Right ventricle myocardium inferior (tissue), 1 donor: ENCODE measurements at regions not wholly inside any gene's neighbourhood (a gene's known extent, or its start where the extent isn't known, plus 50 kb on each side); places are given as distances from the start of the nearest gene placed in this dataset.
"Not testable (repeated sequence)": the region's sequence is repeated elsewhere in the genome, so short reads cannot be mapped to it uniquely, and the experiment has no call there.

Source experiments
- ATAC-seq: fragments of 200-7000 bp; cut with Tn5 transposase; one replicate; pipeline ENCODE4 v1.9.1; 2020; ENCODE audit warnings: mild to moderate bottlenecking, moderate library complexity
- DNase-seq: peaks from one replicate; pipeline ENCODE4 v3.0.0; 2021; ENCODE audit errors: missing footprints
- intact Hi-C: fragments of 100-400 bp; cut with DNase I; formaldehyde crosslinking; loops from one replicate; pipeline ENCODE4 v1.11.0; 2022
- donor health status: DM: no; HTN: yes; CAD: no; lungs with severe emphysema.

DNA sequence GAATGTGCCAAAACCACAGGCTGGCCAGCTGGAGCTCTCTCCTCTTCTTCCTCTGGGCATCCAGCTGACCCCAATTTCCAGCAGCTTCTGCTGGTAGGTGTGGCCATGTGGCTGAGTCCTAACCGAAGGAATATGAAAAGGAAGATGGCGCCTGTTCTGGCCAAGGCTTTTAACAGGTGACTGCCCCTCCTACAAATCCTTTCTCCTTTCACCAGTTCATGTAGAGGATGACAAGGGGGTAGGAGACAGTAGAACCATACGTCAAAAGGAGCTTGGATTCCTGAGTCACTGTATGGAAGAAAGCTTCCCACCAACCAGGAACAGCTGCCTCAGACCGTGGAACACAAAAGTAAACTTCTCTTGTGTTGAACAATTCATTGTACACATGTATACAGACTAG is 316.7 kb upstream of the IGF1R start:
- intact Hi-C loops, result no loop called here
- DNase-seq, result no peak
- no peak for ATAC-seq

DNA sequence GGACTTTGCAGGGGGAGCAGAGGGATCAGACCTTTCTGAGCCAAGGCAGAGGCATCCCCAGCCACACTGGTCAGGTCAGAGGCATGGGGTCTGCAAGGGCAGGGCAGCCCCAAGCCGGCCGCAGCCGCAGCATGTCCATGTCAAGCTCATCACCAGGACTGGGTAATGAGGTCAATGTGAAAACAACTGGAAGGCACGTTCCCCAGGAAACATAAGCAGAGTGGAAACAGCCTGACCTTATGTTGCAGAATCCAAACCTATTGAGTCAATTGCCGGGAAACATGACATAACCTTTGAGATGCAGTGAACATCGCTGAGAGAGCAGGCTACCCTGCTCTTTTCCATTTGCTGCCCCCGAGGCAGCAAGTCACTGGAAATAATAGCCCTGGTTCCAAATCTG is 315.1 kb upstream of the IGF1R start:
- intact Hi-C loops, result no loop called here
- no peak for DNase-seq
- no peak for ATAC-seq

DNA sequence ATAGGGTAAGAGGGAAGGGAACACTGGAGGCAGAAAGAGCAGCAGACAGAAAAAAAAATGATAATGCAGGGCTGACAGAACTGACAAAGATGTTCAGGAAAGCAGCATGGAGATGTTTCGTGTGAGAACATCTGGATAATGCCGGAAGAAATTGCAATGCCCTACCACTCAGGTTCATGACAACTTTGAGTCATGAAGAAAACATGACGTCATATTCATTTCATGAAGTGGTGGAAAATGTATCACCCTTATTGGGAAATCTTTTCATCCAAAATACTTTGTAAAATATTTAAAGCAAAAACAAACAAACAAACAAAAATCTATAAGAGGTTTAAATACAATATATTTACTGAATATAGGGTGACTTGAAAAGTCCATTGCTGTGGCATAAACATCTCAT is 305.4 kb upstream of the IGF1R start:
- no peak for ATAC-seq
- intact Hi-C loops, result no loop called here
- no peak for DNase-seq

DNA sequence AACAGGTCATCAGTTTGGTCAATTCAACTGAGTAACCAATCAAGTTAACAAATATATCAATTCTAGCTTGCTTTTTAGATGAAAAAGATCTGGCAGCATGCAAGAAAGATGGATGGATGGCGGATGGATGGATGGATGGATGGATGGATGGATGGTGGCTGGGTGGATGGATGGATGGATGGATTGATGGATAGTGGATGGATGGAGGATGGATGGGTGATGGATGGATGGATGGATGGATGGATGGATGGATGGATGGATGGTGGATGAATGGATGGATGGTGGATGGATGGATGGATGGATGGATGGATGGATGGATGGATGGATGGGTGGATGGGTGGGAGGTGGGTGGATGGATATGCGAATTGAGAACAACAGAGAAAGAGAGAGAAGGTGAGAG is 303.7 kb upstream of the IGF1R start:
- DNase-seq (no peak), ATAC-seq (no peak)
- intact Hi-C loops, result no loop called here

DNA sequence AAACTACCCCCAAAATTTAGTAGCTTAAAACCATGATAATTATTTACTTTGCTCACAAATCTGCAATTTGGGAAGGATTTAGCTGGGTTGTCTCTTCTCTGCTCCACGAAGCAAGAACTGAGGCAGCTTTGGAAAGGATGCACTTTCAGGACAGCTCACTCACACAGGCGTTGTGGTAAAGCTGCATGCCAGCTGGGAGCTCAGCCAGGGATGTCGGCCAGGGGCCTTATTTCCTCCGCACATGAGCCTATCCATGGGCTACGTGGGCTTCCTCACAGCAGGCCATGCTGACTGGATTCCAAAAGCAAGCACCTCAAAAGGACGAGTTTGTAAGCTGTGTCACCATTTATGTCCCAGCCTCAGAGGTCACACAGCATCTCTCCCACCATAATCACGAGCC is 301.3 kb upstream of the IGF1R start:
- DNase-seq (no peak), ATAC-seq (no peak)
- intact Hi-C loops, result no loop called here

DNA sequence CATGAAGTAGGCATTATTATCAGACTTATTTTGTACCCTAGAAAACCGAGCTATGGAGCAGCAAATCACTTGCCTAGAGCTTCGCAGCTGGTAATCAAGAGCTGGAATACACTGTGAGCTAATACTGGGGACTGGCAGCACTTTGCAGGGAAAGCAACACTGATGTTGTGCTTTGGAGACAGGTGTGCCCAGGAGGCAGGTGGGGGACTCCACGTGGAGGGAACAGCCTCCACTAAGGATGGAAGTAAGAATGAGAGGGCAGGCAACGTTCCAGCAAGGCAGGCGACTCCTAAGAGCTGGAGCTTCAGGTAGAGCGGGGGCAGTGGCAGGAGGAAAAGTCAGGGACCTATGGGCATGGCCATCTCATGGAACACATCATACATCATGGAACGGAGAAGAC is 300.5 kb upstream of the IGF1R start:
- no peak for ATAC-seq
- intact Hi-C loops, result no loop called here
- DNase-seq, result no peak

DNA sequence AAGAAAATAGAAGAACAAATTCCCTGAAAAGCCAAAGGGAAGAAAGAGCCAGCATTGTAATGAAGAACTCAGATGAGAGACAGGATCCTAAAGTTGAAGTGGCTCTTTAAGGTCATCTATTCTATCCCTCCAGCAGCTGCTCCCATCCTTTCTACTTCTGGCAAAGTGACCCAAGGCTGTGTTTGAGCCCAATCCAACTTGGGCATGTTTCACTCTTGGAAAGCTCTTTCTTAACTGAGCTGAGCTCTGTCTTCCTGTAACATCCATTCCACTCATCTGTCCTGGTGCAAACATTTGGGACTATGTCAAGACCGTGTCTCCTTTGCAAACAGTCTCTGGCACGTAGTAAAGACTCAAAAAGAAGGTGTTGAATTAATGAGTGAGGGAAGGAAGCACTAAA is 298.1 kb upstream of the IGF1R start:
- intact Hi-C loops, result no loop called here
- ATAC-seq (no peak), DNase-seq (no peak)

DNA sequence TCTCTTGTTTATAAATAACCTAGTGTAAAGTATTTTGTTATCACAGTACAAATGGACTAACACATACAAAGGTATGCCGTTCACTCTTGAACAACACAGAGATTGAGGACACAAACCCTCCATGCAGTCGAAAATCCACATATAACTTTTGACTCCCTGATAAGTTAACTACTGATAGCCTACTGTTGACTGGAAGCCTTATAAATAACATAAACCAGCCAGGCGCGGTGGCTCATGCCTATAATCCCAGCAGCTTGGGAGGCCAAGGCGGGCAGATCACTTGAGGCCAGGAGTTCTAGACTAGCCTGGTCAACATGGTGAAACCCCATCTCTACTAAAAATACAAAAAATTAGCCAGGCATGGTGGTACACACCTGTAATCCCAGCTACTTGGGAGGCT is 290.1 kb upstream of the IGF1R start:
- ATAC-seq, DNase-seq, intact Hi-C loops: not testable (repeated sequence)

DNA sequence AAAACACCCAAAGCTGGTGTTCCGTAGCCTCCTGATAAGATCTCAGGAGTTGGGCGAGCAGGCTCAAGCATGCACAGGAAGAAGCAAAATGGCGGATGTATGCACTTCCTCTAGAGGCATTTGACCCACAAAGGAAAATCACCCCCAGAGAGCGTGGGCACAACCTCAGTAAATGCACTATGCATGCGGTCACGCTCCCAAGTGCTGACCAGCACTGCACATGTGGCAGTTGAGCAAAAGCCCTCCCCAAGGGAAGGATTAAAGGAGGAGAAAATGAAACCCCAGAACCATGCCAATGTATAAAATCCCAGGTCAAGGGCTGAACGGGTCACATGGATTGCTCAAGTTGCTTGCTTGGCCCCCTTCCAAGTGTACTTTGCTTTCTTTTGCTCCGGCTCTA is 289.4 kb upstream of the IGF1R start:
- ATAC-seq (no peak), DNase-seq (no peak)
- intact Hi-C loops, result no loop called here

DNA sequence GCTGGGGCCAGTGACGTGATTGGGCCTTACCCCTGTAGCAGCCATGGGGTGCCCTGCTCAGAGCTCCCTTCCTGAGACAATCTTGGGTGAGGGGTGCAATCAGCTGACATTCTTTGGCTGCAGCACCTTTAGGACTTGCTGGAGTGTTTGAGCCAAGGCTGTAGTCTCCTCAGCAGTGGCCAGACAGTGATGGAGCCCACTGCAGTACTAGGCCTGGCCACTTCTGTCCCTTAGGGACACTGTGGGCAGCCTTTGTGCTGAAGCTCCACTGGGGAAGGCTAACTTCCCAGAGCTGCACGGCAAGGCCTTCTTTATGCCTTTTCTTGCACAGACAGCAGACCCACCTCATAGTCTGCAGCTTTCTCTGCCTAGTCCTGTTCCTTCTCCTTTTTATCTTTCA is 284.9 kb upstream of the IGF1R start:
- ATAC-seq, result no peak
- intact Hi-C loops, result no loop called here
- no peak for DNase-seq

DNA sequence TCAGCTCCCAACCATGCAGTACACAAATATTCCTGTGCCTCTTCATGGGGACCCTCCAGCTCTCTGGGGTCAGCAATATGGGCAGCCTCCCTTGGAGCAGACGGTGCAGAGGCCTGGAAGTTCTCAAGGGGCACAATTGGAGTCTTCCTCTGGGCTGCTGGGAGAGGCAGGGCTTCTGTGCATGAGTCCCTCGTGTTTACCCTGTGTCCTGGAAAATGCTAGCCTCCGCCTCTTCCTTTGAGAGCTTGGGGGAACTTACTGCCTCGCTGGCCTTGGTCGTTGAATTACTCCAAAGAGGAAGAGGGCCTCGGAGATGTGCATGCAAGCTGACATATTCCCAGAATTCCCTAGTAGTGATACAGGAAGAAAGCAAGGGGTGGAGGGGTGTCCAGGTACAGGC is 284.4 kb upstream of the IGF1R start:
- ATAC-seq (peak; percentile 23), DNase-seq (no peak)
- intact Hi-C loops, result no loop called here

DNA sequence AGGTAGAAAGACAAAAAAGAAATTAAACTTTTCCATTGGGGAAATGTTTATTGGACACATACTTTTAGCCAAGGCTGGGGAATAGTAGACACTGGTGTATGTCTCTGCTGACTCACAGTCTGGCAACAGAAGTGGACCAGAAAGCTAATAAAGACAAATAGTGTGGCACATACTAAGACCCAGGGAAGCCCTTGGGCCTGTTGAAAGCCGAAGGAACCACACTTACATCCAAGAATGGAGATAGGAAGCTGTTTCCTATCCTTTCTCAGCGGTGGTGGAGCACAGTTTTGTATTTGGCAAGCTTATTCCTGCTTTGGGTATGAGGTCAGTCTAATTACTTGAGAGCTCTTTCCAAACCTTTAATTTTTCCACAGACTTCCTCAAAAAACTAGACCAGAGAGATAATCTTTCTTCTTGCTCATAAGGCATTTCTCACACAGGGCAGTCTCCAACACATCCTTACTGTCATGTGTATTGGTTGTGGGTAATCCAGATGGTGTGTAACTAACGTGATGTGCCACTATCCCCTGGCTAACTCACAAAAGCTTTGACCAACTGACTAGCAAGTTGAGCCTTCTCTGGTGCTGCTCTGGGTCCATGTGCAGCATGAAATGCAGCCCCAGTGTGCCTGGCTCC is 279.1 kb upstream of the IGF1R start:
- ATAC-seq (peak; percentile 84), DNase-seq (no peak)
- intact Hi-C loops, result no loop called here

DNA sequence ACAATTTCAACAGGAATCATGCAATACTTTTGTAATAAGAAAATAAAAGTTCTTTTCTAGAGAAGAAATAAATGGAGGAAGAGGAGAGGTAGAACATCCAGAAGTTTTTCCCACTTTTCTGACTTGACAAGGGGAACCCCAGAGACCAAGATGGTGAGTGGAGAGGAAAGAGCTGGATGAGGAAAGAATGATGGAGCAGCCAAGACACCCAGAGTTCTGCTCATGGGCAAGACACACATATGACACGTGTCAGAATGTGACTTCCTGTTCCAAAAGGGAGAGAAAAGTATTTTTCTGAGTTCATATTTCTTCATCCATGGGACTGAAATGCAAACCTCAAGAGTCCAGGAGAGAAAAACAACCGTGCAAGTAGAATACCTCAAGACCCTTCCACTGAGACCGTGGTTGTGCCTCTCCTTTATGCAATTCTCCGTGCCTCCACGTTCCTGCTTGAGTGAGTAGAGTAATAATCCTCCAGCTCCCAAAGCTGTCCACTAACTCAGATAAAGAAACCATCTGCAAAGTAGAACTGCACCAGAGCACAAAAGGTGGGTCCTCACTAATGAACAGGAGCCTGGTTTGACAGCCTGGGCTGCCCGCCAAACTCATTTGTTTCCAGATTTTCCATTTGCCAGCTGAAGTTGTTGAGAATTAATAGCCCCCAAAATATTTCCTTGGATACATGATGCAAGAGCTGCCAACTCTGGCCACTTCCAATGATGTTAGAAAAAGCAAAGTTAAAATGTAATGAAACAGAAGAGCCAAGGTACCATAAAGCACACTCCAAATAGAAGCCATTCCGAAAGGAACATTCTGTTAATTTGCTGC is 272.6 kb upstream of the IGF1R start:
- no peak for DNase-seq
- intact Hi-C loops, result no loop called here
- ATAC-seq, result peak; percentile 85

DNA sequence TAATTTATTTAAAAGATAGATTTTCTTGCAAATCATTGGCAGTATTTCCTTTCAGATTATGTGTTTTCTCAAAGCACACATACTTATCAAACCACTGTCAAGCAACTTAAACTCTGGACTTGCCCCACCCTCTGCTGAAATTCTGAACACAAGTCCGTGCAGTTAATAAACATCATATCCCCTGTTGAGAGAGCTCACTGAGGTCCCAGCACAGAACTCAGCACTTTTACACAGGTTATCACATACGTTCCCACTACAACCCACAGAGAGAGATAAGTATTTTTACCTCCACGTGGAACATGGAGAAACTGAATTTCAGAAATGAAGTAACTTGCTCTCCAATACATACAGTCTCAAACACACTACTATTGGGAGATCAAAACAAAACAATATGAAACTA is 267.6 kb upstream of the IGF1R start:
- intact Hi-C loops, result no loop called here
- DNase-seq (no peak), ATAC-seq (no peak)

DNA sequence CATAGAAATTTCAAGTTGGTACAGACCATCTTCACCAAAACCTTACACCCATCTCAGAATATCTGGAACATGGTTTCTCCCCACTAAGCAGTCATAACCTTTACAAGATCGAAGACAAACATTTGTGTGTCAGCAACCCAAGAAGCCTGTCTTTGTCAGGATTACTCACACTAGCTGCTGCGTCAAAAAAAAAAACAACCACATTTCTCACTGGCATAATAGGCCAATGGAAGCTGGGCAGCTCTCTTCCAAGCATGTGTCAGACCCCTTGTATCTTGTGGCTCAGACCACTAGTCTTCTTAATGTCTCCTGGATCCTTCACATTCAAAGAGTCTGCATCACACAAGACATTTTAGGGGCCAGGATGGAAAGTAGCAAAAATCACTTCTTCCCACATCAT is 266.9 kb upstream of the IGF1R start:
- no peak for DNase-seq
- no peak for ATAC-seq
- intact Hi-C loops, result no loop called here

DNA sequence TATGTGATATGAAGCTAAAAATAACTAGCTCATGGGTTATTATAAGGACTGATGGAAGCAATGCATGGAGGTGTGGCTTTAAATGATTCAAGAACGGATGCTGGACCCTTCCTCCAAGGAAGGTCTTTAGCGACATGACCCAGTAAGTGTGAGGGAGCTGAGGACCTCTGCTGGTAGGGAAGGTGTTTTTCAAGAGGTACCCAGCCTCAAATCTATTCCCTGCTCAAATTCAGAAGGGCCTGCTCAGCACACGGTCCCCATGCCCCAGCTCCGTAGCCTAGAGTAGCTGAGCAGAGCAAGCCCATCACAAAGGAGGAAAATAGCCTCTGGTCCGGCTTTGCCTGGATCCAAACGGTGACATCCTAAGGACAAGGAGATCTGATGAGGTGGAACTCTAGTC is 266.2 kb upstream of the IGF1R start:
- intact Hi-C loops, result no loop called here
- no peak for ATAC-seq
- no peak for DNase-seq

DNA sequence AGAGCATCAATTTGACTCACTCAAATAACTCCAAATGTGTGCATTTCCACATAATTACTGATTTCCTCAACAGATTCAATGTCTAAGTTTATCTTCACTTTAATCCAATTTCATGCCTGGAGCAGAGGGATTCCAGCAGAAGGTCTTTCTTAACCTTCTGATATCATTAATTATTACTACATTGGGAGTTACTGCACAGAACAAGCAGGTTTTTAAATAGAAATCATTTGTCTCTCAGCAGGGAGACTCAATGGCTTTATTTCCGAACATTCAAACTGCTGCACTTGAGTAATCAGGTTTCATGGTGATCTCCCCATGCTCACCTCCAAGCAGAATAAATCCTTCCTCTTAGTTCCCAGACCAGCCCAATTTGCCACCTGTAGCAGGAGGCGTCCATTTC is 264.8 kb upstream of the IGF1R start:
- intact Hi-C loops, result no loop called here
- ATAC-seq (no peak), DNase-seq (no peak)

DNA sequence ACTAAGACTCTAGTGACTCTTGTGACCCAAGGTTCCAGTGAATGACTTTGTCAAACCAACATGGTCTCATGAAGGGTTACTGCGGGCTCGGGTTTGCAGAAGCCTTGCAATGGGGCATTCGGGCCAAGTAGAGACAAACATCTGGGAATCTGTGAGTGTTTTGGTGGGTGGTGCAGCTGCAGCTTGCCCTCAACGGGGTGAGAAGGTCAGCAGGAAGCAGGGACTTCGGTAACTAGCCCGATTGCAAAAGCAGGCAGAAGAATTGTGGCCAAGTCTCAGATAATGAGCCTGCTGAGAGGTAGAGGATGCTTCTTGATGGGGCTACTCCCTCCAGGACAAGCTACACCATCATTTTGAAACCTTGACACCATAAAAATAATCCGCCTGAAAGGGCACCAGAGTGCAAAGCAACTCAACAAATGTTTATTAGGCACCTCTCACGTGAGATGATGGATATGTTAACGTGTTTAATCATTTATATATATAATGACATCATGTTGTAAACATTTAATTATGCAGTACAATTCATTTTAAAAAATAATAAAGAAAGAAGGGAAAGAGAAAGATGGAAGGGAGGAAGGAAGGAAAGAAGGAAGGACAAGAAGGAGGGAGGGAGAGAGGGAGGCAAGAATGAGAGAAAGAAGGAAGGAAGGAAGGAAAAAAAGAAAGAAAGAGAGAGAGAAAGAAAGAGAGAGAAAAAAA is 263.9 kb upstream of the IGF1R start:
- no peak for DNase-seq

DNA sequence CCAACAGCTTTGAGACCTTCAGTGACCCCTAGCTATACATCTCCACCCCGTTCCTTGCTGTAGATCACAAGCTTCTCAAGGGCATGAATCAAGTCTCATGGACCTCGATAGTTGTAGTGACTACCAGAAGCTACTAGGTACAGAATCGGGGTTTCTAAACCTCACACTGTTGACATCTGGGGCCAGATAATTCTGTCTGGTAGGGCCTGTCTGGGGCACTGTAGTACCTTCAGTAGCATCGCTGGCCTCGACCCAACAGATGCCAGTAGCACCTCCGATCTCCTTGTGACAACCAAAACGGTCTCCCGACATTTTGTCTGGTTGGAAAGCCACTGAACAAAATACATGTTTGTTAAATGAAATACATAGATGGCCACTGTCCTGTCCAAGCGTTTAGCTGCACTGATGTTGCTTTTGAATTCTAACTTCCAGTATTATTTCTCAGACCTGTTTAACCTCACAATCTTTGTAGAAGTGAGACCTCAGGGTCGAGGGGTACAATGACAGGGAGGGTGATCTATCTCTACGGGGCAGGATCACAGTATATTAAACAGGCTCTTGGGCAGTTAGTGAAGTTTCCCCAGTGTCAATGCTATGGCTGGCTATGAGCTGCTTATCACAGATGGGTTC is 262.5 kb upstream of the IGF1R start:
- ATAC-seq (no peak), DNase-seq (no peak)
- intact Hi-C loops, result no loop called here

More for the DNA sequence above, 263.9 kb upstream of the IGF1R start:
- intact Hi-C loops, result no loop called here
- peak; percentile 34 for ATAC-seq

DNA sequence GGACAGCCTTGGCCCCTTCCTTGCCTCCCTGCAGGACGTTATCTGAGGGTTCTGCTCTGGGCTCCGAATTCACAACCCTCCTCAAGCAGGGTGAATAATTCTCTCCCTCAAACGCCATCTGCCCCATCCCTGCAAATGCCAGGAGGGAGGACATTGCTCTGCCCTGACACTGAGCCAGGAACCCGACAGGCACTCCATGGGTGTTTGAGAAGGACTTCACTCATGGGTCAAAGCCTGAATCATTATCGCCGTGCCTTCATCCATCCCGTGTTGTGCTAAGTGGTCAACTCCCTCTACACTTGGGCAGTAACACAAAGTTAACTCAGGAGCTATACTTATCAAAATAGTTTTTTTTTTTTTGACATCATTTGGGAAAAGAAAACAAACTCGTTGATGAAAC is 261.8 kb upstream of the IGF1R start:
- ATAC-seq (no peak), DNase-seq (no peak)
- intact Hi-C loops, result no loop called here
